Neural progenitor cell (in vitro differentiated cells): ENCODE measurements at regions not wholly inside any gene's neighbourhood (a gene's known extent, or its start where the extent isn't known, plus 50 kb on each side); places are given as distances from the start of the nearest gene placed in this dataset.

Experiments
- CTCF ChIP-seq: fragments of 200-600 bp; sonication (generic); IDR thresholded peaks from 2 replicates; pipeline ENCODE4 v1.5.1; 2017; ENCODE audit warnings: antibody characterized with exemption, mild to moderate bottlenecking
- EZH2 ChIP-seq: fragments of 200-600 bp; sonication (generic); IDR thresholded peaks from 2 replicates; pipeline ENCODE4 v1.6.1; 2017; ENCODE audit warnings: antibody characterized with exemption, mild to moderate bottlenecking, moderate library complexity
- EZH2phosphoT487 ChIP-seq: fragments of 200-600 bp; sonication (generic); IDR thresholded peaks from 2 replicates; pipeline ENCODE4 v1.6.1; 2017; ENCODE audit warnings: antibody characterized with exemption

- TF ChIP-seq EZH2 (no peak), CTCF (no peak), EZH2phosphoT487 (no peak)
These were observed 172.2 kb upstream of the MAF start for GRCh38 chr16:79772784-79773183.
